ENCODE measurements at regions not wholly inside any gene's neighbourhood (a gene's known extent, or its start where the extent isn't known, plus 50 kb on each side); places are given as distances from the start of the nearest gene placed in this dataset.

- Mint-ChIP-seq H3K27me3 (no peaks in the 10 kb centered on the region), H3K4me3 (no peak overlapping the region), H3K4me1 (no peaks in the 10 kb centered on the region), H3K36me3 (no peaks in the 10 kb centered on the region), H3K27ac (no peak overlapping the region), H3K9me3 (no peaks in the 10 kb centered on the region)
- POLR2A ChIA-PET: no interaction called here
- ATAC-seq (ENCODE audit: low read depth) (no peak), DNase-seq (no peak)
Measured at GRCh38 chr7:46153583-46153950, 232.5 kb upstream of the IGFBP3 start.

GRCh38 chr7:46152696-46153095 lies 231.6 kb upstream of the IGFBP3 start:
- POLR2A ChIA-PET: no interaction called here
- Mint-ChIP-seq H3K4me3 (no peak overlapping the region), H3K9me3 (no peaks in the 10 kb centered on the region), H3K27me3 (peaks cover 2% of the 10 kb centered on the region), H3K36me3 (no peaks in the 10 kb centered on the region), H3K4me1 (no peaks in the 10 kb centered on the region), H3K27ac (no peak overlapping the region)
- DNase-seq (no peak), ATAC-seq (ENCODE audit: low read depth) (no peak)

- H3K4me3 Mint-ChIP-seq: no peak overlapping the region
- H3K27me3 Mint-ChIP-seq: peaks cover 2% of the 10 kb centered on the region
- no peak overlapping the region for H3K27ac Mint-ChIP-seq
- ATAC-seq (ENCODE audit: low read depth) (no peak), DNase-seq (no peak)
- H3K36me3 Mint-ChIP-seq: no peaks in the 10 kb centered on the region
- no peaks in the 10 kb centered on the region for H3K4me1 Mint-ChIP-seq
- H3K9me3 Mint-ChIP-seq: no peaks in the 10 kb centered on the region
- POLR2A ChIA-PET: no interaction called here
Measured at GRCh38 chr7:46150721-46151120, 229.6 kb upstream of the IGFBP3 start.

GRCh38 chr7:46150202-46150601 lies 229.1 kb upstream of the IGFBP3 start:
- Mint-ChIP-seq H3K36me3 (no peaks in the 10 kb centered on the region), H3K27me3 (peaks cover 2% of the 10 kb centered on the region), H3K4me3 (no peak overlapping the region), H3K9me3 (no peaks in the 10 kb centered on the region), H3K4me1 (no peaks in the 10 kb centered on the region), H3K27ac (no peak overlapping the region)
- DNase-seq (no peak), ATAC-seq (ENCODE audit: low read depth) (no peak)
- POLR2A ChIA-PET: no interaction called here

GRCh38 chr7:46147871-46148270 lies 226.8 kb upstream of the IGFBP3 start:
- no peak overlapping the region for H3K4me3 Mint-ChIP-seq
- H3K27ac Mint-ChIP-seq: no peak overlapping the region
- POLR2A ChIA-PET: no interaction called here
- peaks cover 2% of the 10 kb centered on the region for H3K27me3 Mint-ChIP-seq
- H3K9me3 Mint-ChIP-seq: no peaks in the 10 kb centered on the region
- DNase-seq: no peak
- H3K36me3 Mint-ChIP-seq: no peaks in the 10 kb centered on the region
- H3K4me1 Mint-ChIP-seq: no peaks in the 10 kb centered on the region
- no peak for ATAC-seq (ENCODE audit: low read depth)

GRCh38 chr7:46146454-46147255 lies 225.6 kb upstream of the IGFBP3 start:
- DNase-seq: no peak
- POLR2A ChIA-PET: no interaction called here
- Mint-ChIP-seq H3K27ac (no peak overlapping the region), H3K27me3 (peaks cover 2% of the 10 kb centered on the region), H3K36me3 (no peaks in the 10 kb centered on the region), H3K4me3 (no peak overlapping the region), H3K4me1 (no peaks in the 10 kb centered on the region), H3K9me3 (no peaks in the 10 kb centered on the region)
- ATAC-seq (ENCODE audit: low read depth): no peak

GRCh38 chr7:46145412-46145811 lies 224.3 kb upstream of the IGFBP3 start:
- POLR2A ChIA-PET: interaction anchor here (0.6 kb wide), 1 partner anchor 372 kb away, joined by 3 read pairs; no protein-coding TSS in a partner anchor

GRCh38 chr7:46143949-46144917 lies 223.2 kb upstream of the IGFBP3 start:
- ATAC-seq (ENCODE audit: low read depth) (no peak), DNase-seq (no peak)
- Mint-ChIP-seq H3K36me3 (no peaks in the 10 kb centered on the region), H3K4me3 (no peak overlapping the region), H3K27ac (no peak overlapping the region), H3K9me3 (no peaks in the 10 kb centered on the region), H3K4me1 (no peaks in the 10 kb centered on the region), H3K27me3 (peaks cover 2% of the 10 kb centered on the region)
- POLR2A ChIA-PET: no interaction called here

More at GRCh38 chr7:46145412-46145811, 224.3 kb upstream of the IGFBP3 start:
- Mint-ChIP-seq H3K9me3 (no peaks in the 10 kb centered on the region), H3K36me3 (no peaks in the 10 kb centered on the region), H3K4me3 (no peak overlapping the region), H3K27ac (no peak overlapping the region), H3K4me1 (no peaks in the 10 kb centered on the region), H3K27me3 (peaks cover 2% of the 10 kb centered on the region)
- ATAC-seq (ENCODE audit: low read depth) (no peak), DNase-seq (no peak)

GRCh38 chr7:46143421-46143820 lies 222.3 kb upstream of the IGFBP3 start:
- Mint-ChIP-seq H3K27ac (no peak overlapping the region), H3K27me3 (peaks cover 2% of the 10 kb centered on the region), H3K4me3 (no peak overlapping the region), H3K4me1 (no peaks in the 10 kb centered on the region), H3K9me3 (no peaks in the 10 kb centered on the region), H3K36me3 (no peaks in the 10 kb centered on the region)
- POLR2A ChIA-PET: no interaction called here
- ATAC-seq (ENCODE audit: low read depth): no peak
- no peak for DNase-seq

GRCh38 chr7:46139079-46139478 lies 218.0 kb upstream of the IGFBP3 start:
- H3K4me3 Mint-ChIP-seq: no peak overlapping the region
- no peaks in the 10 kb centered on the region for H3K4me1 Mint-ChIP-seq
- no peak overlapping the region for H3K27ac Mint-ChIP-seq
- POLR2A ChIA-PET: no interaction called here
- H3K27me3 Mint-ChIP-seq: no peaks in the 10 kb centered on the region
- DNase-seq (no peak), ATAC-seq (ENCODE audit: low read depth) (no peak)
- H3K36me3 Mint-ChIP-seq: no peaks in the 10 kb centered on the region
- H3K9me3 Mint-ChIP-seq: no peaks in the 10 kb centered on the region

GRCh38 chr7:46137725-46138124 lies 216.7 kb upstream of the IGFBP3 start:
- Mint-ChIP-seq H3K9me3 (no peaks in the 10 kb centered on the region), H3K36me3 (no peaks in the 10 kb centered on the region), H3K27ac (no peak overlapping the region), H3K27me3 (no peaks in the 10 kb centered on the region), H3K4me1 (no peaks in the 10 kb centered on the region), H3K4me3 (no peak overlapping the region)
- POLR2A ChIA-PET: no interaction called here
- ATAC-seq (ENCODE audit: low read depth) (no peak), DNase-seq (no peak)

GRCh38 chr7:46135557-46135956 lies 214.5 kb upstream of the IGFBP3 start:
- no peaks in the 10 kb centered on the region for H3K36me3 Mint-ChIP-seq
- no peaks in the 10 kb centered on the region for H3K9me3 Mint-ChIP-seq
- no peak overlapping the region for H3K4me3 Mint-ChIP-seq
- POLR2A ChIA-PET: no interaction called here
- no peaks in the 10 kb centered on the region for H3K27me3 Mint-ChIP-seq
- DNase-seq (no peak), ATAC-seq (ENCODE audit: low read depth) (no peak)
- no peak overlapping the region for H3K27ac Mint-ChIP-seq
- H3K4me1 Mint-ChIP-seq: no peaks in the 10 kb centered on the region

GRCh38 chr7:46134795-46135194 lies 213.7 kb upstream of the IGFBP3 start:
- Mint-ChIP-seq H3K4me3 (no peak overlapping the region), H3K36me3 (no peaks in the 10 kb centered on the region), H3K27me3 (no peaks in the 10 kb centered on the region), H3K4me1 (no peaks in the 10 kb centered on the region), H3K27ac (no peak overlapping the region), H3K9me3 (no peaks in the 10 kb centered on the region)
- DNase-seq: no peak
- no peak for ATAC-seq (ENCODE audit: low read depth)
- POLR2A ChIA-PET: no interaction called here

GRCh38 chr7:46134385-46134784 lies 213.3 kb upstream of the IGFBP3 start:
- POLR2A ChIA-PET: no interaction called here
- no peaks in the 10 kb centered on the region for H3K4me1 Mint-ChIP-seq
- ATAC-seq (ENCODE audit: low read depth): no peak
- H3K4me3 Mint-ChIP-seq: no peak overlapping the region
- no peaks in the 10 kb centered on the region for H3K27me3 Mint-ChIP-seq
- H3K9me3 Mint-ChIP-seq: no peaks in the 10 kb centered on the region
- H3K36me3 Mint-ChIP-seq: no peaks in the 10 kb centered on the region
- no peak for DNase-seq
- no peak overlapping the region for H3K27ac Mint-ChIP-seq
